PFSK-1 (cell line): ENCODE measurements at regions not wholly inside any gene's neighbourhood (a gene's known extent, or its start where the extent isn't known, plus 50 kb on each side); places are given as distances from the start of the nearest gene placed in this dataset.

Experiments
- FOXP2 ChIP-seq: optimal IDR thresholded peaks from 2 replicates; pipeline ENCODE3; 2011; ENCODE audit warnings: borderline replicate concordance, control low read depth, inconsistent platforms; ENCODE audit not compliant: insufficient read depth; ENCODE audit errors: extremely low read length, extremely low read depth
- POLR2AphosphoS5 ChIP-seq: IDR thresholded peaks from 2 replicates; pipeline ENCODE4 v1.6.1; 2012; ENCODE audit warnings: low read depth, mild to moderate bottlenecking, control low read depth, low read length, moderate library complexity
- REST ChIP-seq, 2 experiments: IDR thresholded peaks; 2 replicates each; pipeline versions ENCODE4 v1.6.1 to v1.8.0; 2011 to 2012; ENCODE audit warnings: low read depth in 2 of 2, low read length in 2 of 2, control low read depth in 1 of 2, inconsistent platforms in 1 of 2, mild to moderate bottlenecking in 1 of 2, moderate library complexity in 1 of 2; ENCODE audit not compliant: insufficient read depth in 1 of 2
- SIN3A ChIP-seq: IDR thresholded peaks from 2 replicates; pipeline ENCODE4 v1.6.1; 2012; ENCODE audit warnings: mild to moderate bottlenecking, low read length, moderate library complexity, borderline replicate concordance; ENCODE audit not compliant: insufficient read depth
- TAF1 ChIP-seq: IDR thresholded peaks from 2 replicates; pipeline ENCODE4 v1.6.1; 2012; ENCODE audit warnings: low read length, control low read depth, borderline replicate concordance; ENCODE audit not compliant: insufficient read depth

GRCh38 chr4:126441173-126442035, 1126.6 kb downstream of the FAT4 start:
- TF ChIP-seq REST (IDR thresholded peaks at IDR 0.05; ENCODE audit: insufficient read depth in 1 of 2, low read depth in 2 of 2, low read length in 2 of 2) (no peak), SIN3A (no peak), TAF1 (no peak), POLR2AphosphoS5 (no peak), FOXP2 (no peak)

- no peak for TF ChIP-seq TAF1
- TF ChIP-seq FOXP2 = no peak
- TF ChIP-seq SIN3A = no peak
- no peak for TF ChIP-seq POLR2AphosphoS5
- TF ChIP-seq REST (IDR thresholded peaks at IDR 0.05; ENCODE audit: insufficient read depth in 1 of 2, low read depth in 2 of 2, low read length in 2 of 2) = no peak
Measured at GRCh38 chr4:126445596-126445995, 1130.8 kb downstream of the FAT4 start.

GRCh38 chr4:126446917-126447316, 1132.2 kb downstream of the FAT4 start:
- no peak for TF ChIP-seq SIN3A
- TF ChIP-seq TAF1 = no peak
- no peak for TF ChIP-seq POLR2AphosphoS5
- TF ChIP-seq FOXP2 = no peak
- TF ChIP-seq REST (IDR thresholded peaks at IDR 0.05; ENCODE audit: insufficient read depth in 1 of 2, low read depth in 2 of 2, low read length in 2 of 2) = no peak

GRCh38 chr4:126448086-126448845, 1133.5 kb downstream of the FAT4 start:
- TF ChIP-seq SIN3A (no peak), TAF1 (no peak), POLR2AphosphoS5 (no peak), REST (IDR thresholded peaks at IDR 0.05; ENCODE audit: insufficient read depth in 1 of 2, low read depth in 2 of 2, low read length in 2 of 2) (no peak), FOXP2 (no peak)
